GM10248 (cell line): ENCODE measurements at regions not wholly inside any gene's neighbourhood (a gene's known extent, or its start where the extent isn't known, plus 50 kb on each side); places are given as distances from the start of the nearest gene placed in this dataset.

Source experiments
- CTCF ChIA-PET: fragments of 300-600 bp; sonication (Branson Sonifier 250); formaldehyde crosslinking; extraction: SDS; loops from one replicate; lab custom pipeline; 2021; ENCODE audit warnings: antibody characterized with exemption; lab: Yijun Ruan, JAX
- POLR2A ChIA-PET: fragments of 350-650 bp; sonication (Branson Sonifier 250); formaldehyde crosslinking; extraction: SDS; loops from one replicate; lab custom pipeline; 2020; ENCODE audit warnings: antibody characterized with exemption; lab: Yijun Ruan, JAX
- DNase-seq: peaks from one replicate; pipeline ENCODE4 v3.0.0; 2012; ENCODE audit errors: extremely low spot score
- TF ChIP-seq, protein P1 (sequence below): IDR thresholded peaks from 2 replicates; pipeline ENCODE4 v1.5.1; 2012; ENCODE audit warnings: mild to moderate bottlenecking, low read depth; ENCODE audit errors: extremely low read depth, missing control alignments, control extremely low read depth

DNA sequence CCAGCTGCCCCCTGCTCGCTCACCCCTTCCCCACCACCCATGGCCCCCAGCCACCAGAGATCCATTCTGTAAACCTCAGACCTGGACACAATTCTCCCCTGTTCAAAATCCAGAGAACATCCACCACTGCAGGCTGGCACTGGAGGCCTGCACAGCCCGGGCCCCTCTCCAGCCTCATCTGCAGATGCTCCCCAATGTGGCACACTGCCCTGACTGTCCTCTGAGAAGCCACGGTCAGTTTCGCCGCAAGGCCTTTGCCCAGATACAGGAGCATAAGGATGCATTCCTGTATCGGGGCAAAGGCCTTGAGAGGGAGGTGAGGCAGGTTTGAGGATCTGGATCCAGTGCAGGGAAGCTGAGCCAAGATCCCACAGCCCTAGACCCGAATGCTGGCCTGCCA, 175.4 kb upstream of the LINGO1 start:
- DNase-seq: no peak
- POLR2A ChIA-PET: no interaction called here
- CTCF ChIA-PET: interaction anchor here (2.6 kb wide), 1 partner anchor 13 kb away, joined by 6 read pairs; no protein-coding TSS in a partner anchor
- TF ChIP-seq, protein P1, sequence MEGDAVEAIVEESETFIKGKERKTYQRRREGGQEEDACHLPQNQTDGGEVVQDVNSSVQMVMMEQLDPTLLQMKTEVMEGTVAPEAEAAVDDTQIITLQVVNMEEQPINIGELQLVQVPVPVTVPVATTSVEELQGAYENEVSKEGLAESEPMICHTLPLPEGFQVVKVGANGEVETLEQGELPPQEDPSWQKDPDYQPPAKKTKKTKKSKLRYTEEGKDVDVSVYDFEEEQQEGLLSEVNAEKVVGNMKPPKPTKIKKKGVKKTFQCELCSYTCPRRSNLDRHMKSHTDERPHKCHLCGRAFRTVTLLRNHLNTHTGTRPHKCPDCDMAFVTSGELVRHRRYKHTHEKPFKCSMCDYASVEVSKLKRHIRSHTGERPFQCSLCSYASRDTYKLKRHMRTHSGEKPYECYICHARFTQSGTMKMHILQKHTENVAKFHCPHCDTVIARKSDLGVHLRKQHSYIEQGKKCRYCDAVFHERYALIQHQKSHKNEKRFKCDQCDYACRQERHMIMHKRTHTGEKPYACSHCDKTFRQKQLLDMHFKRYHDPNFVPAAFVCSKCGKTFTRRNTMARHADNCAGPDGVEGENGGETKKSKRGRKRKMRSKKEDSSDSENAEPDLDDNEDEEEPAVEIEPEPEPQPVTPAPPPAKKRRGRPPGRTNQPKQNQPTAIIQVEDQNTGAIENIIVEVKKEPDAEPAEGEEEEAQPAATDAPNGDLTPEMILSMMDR: no peak

DNA sequence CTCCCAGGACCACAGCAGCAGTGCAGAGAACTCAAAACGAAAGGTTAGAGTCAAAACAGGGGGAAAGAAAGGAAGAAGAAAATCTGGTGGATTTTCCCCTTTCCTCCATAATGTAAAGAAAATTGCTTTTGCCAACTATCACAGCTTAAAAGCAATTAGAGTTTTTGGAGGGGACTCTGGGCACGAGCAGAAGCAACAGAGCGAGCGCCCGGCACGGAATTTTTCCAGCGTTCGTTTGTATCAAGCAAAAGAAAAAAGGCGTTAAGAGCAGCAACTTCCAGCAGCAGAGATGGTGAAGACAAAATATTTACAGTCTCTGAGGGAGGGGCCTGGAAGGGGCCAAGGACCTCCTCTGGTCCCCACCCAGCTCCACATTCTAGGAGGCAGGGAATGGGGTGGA, 174.9 kb upstream of the LINGO1 start:
- ChIA-PET POLR2A (no interaction called here), CTCF (interaction anchor here (2.6 kb wide), 1 partner anchor 13 kb away, joined by 6 read pairs; no protein-coding TSS in a partner anchor)
- no peak for DNase-seq
- TF ChIP-seq, protein P1: no peak

DNA sequence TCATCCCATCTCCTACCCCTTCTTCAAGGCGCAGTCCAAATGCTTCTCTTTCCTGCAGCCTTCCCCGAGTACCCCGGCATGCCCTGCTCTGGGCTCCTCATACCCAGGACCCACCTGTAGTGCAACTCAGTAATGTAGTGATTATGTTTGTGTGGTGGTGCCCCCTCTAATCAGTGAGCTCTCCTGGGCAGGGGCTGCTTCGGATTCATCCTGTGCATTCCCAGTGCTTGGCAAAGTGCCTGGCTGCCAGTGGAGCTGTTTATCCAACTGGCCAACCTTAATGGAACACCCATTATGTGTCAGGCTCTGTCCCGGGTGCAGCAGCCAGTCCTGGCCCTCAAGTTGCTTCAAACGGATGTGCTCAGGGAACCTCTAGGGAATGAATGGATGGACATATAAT, 174.4 kb upstream of the LINGO1 start:
- DNase-seq: no peak
- TF ChIP-seq, protein P1: no peak
- ChIA-PET POLR2A (no interaction called here), CTCF (interaction anchor here (2.6 kb wide), 1 partner anchor 14 kb away, joined by 6 read pairs; no protein-coding TSS in a partner anchor)

DNA sequence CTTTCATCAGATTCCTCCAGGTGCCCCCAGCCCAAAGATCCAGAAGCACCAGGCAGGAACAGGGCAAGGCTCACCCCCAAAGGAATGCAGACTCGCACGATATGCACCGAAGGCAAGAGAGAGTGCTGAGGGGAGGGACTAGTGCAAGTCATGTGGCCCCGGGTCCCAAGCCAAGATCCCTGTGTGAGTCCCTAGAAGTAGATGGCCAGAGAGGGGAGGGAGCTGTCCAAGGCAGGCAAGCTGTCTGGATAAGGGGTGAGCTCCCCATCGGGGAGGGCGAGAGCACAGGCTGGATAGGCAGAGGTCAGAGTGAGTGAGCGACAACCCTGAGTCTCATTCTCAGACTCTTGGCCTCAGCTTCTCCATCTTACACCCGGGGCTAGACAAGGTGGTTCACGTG, 171.5 kb upstream of the LINGO1 start:
- ChIA-PET POLR2A (no interaction called here), CTCF (no interaction called here)
- TF ChIP-seq, protein P1: no peak
- DNase-seq: no peak

DNA sequence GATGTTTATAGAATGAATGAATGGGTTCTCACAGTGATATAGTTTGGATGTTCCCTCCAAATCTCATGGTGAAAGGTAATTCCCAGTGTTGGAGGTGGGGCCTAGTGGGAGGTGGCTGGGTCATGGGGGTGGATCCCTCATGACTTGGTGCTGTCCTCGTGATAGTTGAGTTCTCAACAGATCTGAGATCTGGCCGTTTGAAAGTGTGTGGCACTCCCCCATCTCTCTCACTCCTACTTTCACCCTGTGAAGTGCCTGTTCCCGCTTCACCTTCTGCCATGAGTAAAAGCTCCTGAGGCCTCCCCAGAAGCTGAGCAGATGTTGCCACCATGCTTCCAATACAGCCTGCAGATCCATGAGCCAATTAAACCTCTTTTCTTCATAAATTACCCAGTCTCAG, 170.8 kb upstream of the LINGO1 start:
- POLR2A ChIA-PET: no interaction called here
- DNase-seq: no peak
- TF ChIP-seq, protein P1: no peak
- CTCF ChIA-PET: no interaction called here

DNA sequence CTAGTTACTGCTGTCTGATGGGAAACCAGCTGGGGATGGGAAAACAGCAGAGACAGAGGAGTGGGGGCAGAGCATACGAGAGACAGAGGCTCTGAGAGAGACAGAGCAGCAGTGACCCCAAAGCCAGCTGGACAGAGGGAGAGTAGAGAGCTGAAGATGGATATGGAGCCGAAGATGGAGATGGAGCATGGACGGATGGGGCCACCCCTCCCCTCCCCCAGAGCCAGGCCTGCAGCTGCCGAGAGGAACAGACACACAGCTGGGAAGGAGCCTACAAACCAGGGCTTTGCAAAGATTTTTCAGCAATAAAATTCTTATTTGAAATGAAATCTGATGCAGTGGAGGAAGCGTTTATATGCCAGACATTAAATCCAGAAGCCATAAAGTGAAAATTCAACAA, 167.6 kb upstream of the LINGO1 start:
- TF ChIP-seq, protein P1: no peak
- ChIA-PET CTCF (interaction anchor here (0.9 kb wide), 1 partner anchor 19 kb away, joined by 3 read pairs; no protein-coding TSS in a partner anchor), POLR2A (no interaction called here)
- no peak for DNase-seq
